CD8-positive, alpha-beta memory T cell (primary cell): ENCODE measurements at regions not wholly inside any gene's neighbourhood (a gene's known extent, or its start where the extent isn't known, plus 50 kb on each side); places are given as distances from the start of the nearest gene placed in this dataset.

ENCODE experiments used
- CTCF ChIA-PET: fragments of 350-600 bp; sonication (Branson Sonifier 250); formaldehyde crosslinking; loops from one replicate; lab custom pipeline; 2021; ENCODE audit warnings: antibody characterized with exemption; lab: Charles Lee
- POLR2A ChIA-PET: fragments of 350-600 bp; sonication (Branson Sonifier 250); formaldehyde crosslinking; loops from one replicate; lab custom pipeline; 2021; ENCODE audit warnings: antibody characterized with exemption; lab: Charles Lee
- DNase-seq, 5 donors: peaks; one replicate each; pipeline versions ENCODE4 v3.0.0 to v3.0.0-alpha.2; 2020 to 2022; ENCODE audit warnings: mixed read lengths in 1 of 5
- H3K27ac ChIP-seq: one replicate; pipeline ENCODE4 v1.7.0; 2013; ENCODE audit warnings: low read depth, mild to moderate bottlenecking, low read length, moderate library complexity
- H3K27me3 ChIP-seq: 2 replicates; pipeline ENCODE4 v1.7.0; 2013; ENCODE audit warnings: low read length, mild to moderate bottlenecking; ENCODE audit not compliant: insufficient read depth, poor library complexity, severe bottlenecking
- H3K36me3 ChIP-seq: 2 replicates; pipeline ENCODE4 v1.7.0; 2013; ENCODE audit warnings: mild to moderate bottlenecking, low read length, moderate library complexity; ENCODE audit not compliant: insufficient read depth
- H3K4me1 ChIP-seq: 2 replicates; pipeline ENCODE4 v1.7.0; 2013; ENCODE audit warnings: mild to moderate bottlenecking, low read length, moderate library complexity; ENCODE audit not compliant: insufficient read depth
- H3K4me3 ChIP-seq: 2 replicates; pipeline ENCODE4 v1.7.0; 2013; ENCODE audit warnings: mild to moderate bottlenecking, low read length
- H3K9me3 ChIP-seq: 2 replicates; pipeline ENCODE4 v1.7.0; 2013; ENCODE audit warnings: mild to moderate bottlenecking, low read length
- H3K27ac Mint-ChIP-seq, 8 donors: one replicate each; pipeline ENCODE4 v1.8.0; 2020 to 2021; ENCODE audit warnings: mixed read lengths in 8 of 8, mild to moderate bottlenecking in 6 of 8, inconsistent platforms in 3 of 8, moderate library complexity in 3 of 8
- H3K27me3 Mint-ChIP-seq, 2 donors: one replicate each; pipeline ENCODE4 v1.8.0; 2020 to 2021; ENCODE audit warnings: mixed read lengths in 2 of 2, mild to moderate bottlenecking in 1 of 2, moderate library complexity in 1 of 2
- H3K36me3 Mint-ChIP-seq, 3 donors: one replicate each; pipeline ENCODE4 v1.8.0; 2020 to 2021; ENCODE audit warnings: mixed read lengths in 3 of 3, inconsistent platforms in 1 of 3, mild to moderate bottlenecking in 1 of 3
- H3K4me1 Mint-ChIP-seq, 3 donors: one replicate each; pipeline ENCODE4 v1.8.0; 2020 to 2021; ENCODE audit warnings: mixed read lengths in 3 of 3, inconsistent platforms in 1 of 3, mild to moderate bottlenecking in 1 of 3
- H3K4me3 Mint-ChIP-seq, 7 donors: one replicate each; pipeline ENCODE4 v1.8.0; 2020 to 2021; ENCODE audit warnings: mixed read lengths in 7 of 7, mild to moderate bottlenecking in 6 of 7, moderate library complexity in 4 of 7, inconsistent platforms in 2 of 7
- H3K9me3 Mint-ChIP-seq, 5 donors: one replicate each; pipeline ENCODE4 v1.8.0; 2020 to 2022; ENCODE audit warnings: mixed read lengths in 5 of 5, mild to moderate bottlenecking in 3 of 5, moderate library complexity in 2 of 5, inconsistent platforms in 1 of 5

DNA sequence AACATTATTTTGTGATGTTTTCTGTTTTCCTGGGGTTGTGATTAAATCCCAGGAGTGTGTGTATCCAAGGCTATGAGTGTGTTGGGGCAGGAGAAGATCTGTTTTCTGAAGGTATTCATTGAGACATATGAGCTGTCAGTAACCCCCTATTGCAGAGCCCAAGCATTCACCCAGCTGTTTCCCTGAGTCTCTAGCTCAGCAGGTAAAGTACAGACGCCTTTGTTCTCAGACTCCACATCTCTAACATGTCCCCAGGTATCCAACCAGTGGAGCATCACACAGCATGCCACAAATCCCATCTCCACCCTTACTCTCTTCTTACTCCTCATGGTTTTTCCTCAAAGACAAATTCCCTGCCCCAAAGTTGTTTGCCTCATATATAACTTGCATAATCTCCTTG lies 213.6 kb downstream of the PCDH20 start:
- ChIA-PET POLR2A (no interaction called here), CTCF (no interaction called here)
- Mint-ChIP-seq H3K4me3 (no peak overlapping the region), H3K4me1 (no peaks in the 10 kb centered on the region), H3K9me3 (peaks cover 0 to 23% (median 6%) of the 10 kb centered on the region in 5 donors), H3K36me3 (no peaks in the 10 kb centered on the region), H3K27ac (no peak overlapping the region), H3K27me3 (no peaks in the 10 kb centered on the region)
- Histone ChIP-seq H3K27me3 (no peaks in the 10 kb centered on the region), H3K9me3 (no peaks in the 10 kb centered on the region), H3K4me1 (no peaks in the 10 kb centered on the region), H3K36me3 (no peaks in the 10 kb centered on the region), H3K27ac (no peak overlapping the region), H3K4me3 (no peak overlapping the region)
- DNase-seq = no peak

DNA sequence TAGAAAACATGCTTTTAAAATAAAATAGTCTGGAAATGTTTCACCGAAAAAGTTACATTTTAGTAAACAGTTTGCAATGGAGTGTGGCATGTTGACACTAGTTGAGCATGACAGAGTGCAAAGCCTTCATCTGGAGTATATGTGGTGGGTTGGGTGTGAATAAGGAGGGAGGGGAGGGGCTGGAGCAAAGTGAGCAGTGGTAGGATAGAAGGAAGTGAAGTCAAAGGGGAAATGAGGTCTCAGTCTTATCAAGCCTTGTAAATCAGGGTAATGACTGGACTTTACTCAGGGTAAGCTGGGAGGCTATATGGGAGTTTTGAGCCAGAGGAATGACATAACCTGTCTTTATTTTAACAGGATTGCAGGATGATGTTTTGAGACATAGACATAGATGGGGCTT lies 222.8 kb downstream of the PCDH20 start:
- Mint-ChIP-seq H3K4me1 (no peaks in the 10 kb centered on the region), H3K4me3 (no peak overlapping the region), H3K27me3 (no peaks in the 10 kb centered on the region), H3K9me3 (peaks cover 2 to 20% (median 8%) of the 10 kb centered on the region in 5 donors), H3K36me3 (no peaks in the 10 kb centered on the region), H3K27ac (no peak overlapping the region)
- no peak overlapping the region for H3K27ac ChIP-seq
- H3K4me3 ChIP-seq = no peak overlapping the region
- H3K36me3 ChIP-seq = no peaks in the 10 kb centered on the region
- ChIA-PET POLR2A (no interaction called here), CTCF (no interaction called here)
- no peaks in the 10 kb centered on the region for H3K27me3 ChIP-seq
- no peak for DNase-seq
- no peaks in the 10 kb centered on the region for H3K9me3 ChIP-seq
- no peaks in the 10 kb centered on the region for H3K4me1 ChIP-seq

DNA sequence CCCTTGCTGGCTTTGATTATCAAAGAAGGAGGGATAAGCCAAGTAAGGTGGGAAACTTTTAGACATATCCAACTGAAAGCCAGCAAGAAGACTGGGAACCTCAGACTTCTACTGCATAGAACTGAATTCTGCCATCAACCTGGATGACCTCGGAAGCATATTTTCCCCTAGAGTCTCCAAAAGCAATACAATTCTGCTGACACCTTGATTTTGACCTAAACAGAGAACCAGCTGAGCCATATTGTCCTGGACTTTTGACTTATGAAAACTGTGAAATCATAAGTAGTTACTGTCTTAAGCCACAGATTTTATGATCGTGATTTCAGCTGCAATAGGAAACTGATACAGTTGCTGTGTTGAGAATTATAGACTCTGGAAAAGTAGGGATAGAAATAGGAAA lies 227.6 kb downstream of the PCDH20 start:
- Mint-ChIP-seq H3K27me3 (no peaks in the 10 kb centered on the region), H3K27ac (peak overlapping the region in 1 of 8 donors; percentile 1), H3K4me1 (no peaks in the 10 kb centered on the region), H3K4me3 (no peak overlapping the region), H3K9me3 (peaks cover 4 to 12% (median 9%) of the 10 kb centered on the region in 5 donors), H3K36me3 (no peaks in the 10 kb centered on the region)
- no peak for DNase-seq
- H3K27ac ChIP-seq = no peak overlapping the region
- no peak overlapping the region for H3K4me3 ChIP-seq
- no peaks in the 10 kb centered on the region for H3K27me3 ChIP-seq
- H3K36me3 ChIP-seq = no peaks in the 10 kb centered on the region
- H3K4me1 ChIP-seq = no peaks in the 10 kb centered on the region
- H3K9me3 ChIP-seq = no peaks in the 10 kb centered on the region
- POLR2A ChIA-PET = no interaction called here
- CTCF ChIA-PET = no interaction called here

DNA sequence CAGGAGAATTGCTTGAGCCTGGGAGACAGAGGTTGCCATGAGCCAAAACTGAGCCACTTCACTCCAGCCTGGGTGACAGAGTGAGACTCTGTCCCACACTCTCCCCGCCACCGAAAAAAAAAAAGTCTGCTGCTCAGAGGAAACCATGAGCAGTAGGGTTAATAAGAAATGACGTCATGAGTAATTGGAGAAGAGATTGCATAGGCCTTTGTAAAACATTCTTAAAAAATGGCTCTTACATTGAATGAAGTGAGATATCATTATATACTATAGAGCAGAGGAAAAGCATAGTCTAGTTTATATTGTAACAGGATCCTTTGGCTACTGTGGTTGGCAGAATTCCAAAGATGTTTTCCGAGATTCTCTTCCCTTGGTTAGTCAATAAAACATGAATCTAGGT lies 228.2 kb downstream of the PCDH20 start:
- Mint-ChIP-seq H3K27ac (no peak overlapping the region), H3K36me3 (no peaks in the 10 kb centered on the region), H3K9me3 (peaks cover 2 to 12% (median 8%) of the 10 kb centered on the region in 5 donors), H3K4me1 (no peaks in the 10 kb centered on the region), H3K4me3 (no peak overlapping the region), H3K27me3 (no peaks in the 10 kb centered on the region)
- H3K4me1 ChIP-seq = no peaks in the 10 kb centered on the region
- no peak for DNase-seq
- no peak overlapping the region for H3K4me3 ChIP-seq
- POLR2A ChIA-PET = no interaction called here
- H3K27ac ChIP-seq = no peak overlapping the region
- CTCF ChIA-PET = no interaction called here
- H3K36me3 ChIP-seq = no peaks in the 10 kb centered on the region
- no peaks in the 10 kb centered on the region for H3K27me3 ChIP-seq
- no peaks in the 10 kb centered on the region for H3K9me3 ChIP-seq

DNA sequence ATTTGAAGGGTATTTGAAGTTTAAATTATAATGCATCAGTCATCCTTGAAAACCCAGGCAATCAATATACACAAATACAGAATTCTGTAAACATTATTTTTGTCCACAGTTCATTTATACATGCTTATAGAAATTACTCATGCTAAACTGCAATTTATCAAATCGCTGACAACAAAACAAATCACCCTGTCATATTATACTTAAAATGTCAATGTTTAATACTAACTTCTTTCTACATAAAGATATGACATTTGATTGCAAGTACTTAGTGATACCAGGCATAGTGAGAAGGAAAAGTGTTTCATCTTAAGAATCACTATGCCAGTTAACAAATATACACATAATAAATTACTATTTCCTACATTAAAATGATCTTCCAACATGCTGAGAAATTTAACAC lies 232.0 kb downstream of the PCDH20 start:
- H3K9me3 ChIP-seq = no peaks in the 10 kb centered on the region
- H3K4me3 ChIP-seq = no peak overlapping the region
- CTCF ChIA-PET = no interaction called here
- H3K36me3 ChIP-seq = no peaks in the 10 kb centered on the region
- Mint-ChIP-seq H3K36me3 (no peaks in the 10 kb centered on the region), H3K4me3 (no peak overlapping the region), H3K4me1 (no peaks in the 10 kb centered on the region), H3K27ac (no peak overlapping the region), H3K27me3 (no peaks in the 10 kb centered on the region), H3K9me3 (peaks cover 2 to 14% (median 7%) of the 10 kb centered on the region in 5 donors)
- no peak for DNase-seq
- no peaks in the 10 kb centered on the region for H3K4me1 ChIP-seq
- H3K27ac ChIP-seq = no peak overlapping the region
- POLR2A ChIA-PET = no interaction called here
- H3K27me3 ChIP-seq = no peaks in the 10 kb centered on the region

DNA sequence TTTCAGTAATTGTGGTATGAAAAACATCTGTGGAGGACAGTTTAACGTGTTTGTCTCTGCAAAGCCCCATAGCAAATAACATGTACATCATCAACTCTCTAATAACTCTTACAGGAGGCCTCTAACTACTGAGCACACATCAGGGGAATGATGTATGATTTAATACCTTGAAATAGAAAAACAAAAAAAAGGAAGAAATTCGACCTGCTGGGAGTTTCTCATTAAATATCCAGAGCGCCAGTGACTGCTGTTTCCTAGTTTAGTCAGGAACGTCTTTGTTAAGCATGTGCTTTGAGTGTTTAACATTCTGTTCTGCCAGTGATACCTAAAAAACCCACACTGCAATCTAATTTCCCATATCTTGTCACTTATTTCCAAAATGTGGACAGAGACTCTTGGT lies 235.4 kb downstream of the PCDH20 start:
- Mint-ChIP-seq H3K36me3 (no peaks in the 10 kb centered on the region), H3K4me3 (no peak overlapping the region), H3K27me3 (no peaks in the 10 kb centered on the region), H3K9me3 (peaks cover 0 to 17% (median 2%) of the 10 kb centered on the region in 5 donors), H3K4me1 (no peaks in the 10 kb centered on the region), H3K27ac (no peak overlapping the region)
- ChIA-PET POLR2A (no interaction called here), CTCF (no interaction called here)
- no peak for DNase-seq
- H3K27ac ChIP-seq = no peak overlapping the region
- no peaks in the 10 kb centered on the region for H3K27me3 ChIP-seq
- H3K4me1 ChIP-seq = no peaks in the 10 kb centered on the region
- H3K36me3 ChIP-seq = no peaks in the 10 kb centered on the region
- H3K9me3 ChIP-seq = no peaks in the 10 kb centered on the region
- H3K4me3 ChIP-seq = no peak overlapping the region

DNA sequence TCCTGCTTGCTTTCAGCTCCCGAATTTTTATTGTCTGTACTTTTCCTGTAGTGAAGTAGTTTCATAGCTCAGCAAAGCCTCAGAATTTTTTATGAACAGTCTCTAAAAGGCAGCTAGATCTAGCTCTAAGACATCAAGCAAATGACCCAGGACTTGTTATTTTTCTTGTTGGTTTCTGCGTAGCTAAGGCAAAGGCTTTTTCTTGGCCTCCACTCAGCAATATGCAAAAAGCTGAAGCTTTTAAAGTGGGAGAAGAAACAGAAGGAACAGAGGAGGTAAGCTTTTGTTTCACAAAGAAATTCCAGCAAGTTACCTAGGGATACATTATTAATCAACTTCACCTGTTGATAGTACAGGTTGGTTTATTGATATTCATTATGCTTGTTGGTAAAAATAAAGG lies 235.9 kb downstream of the PCDH20 start:
- POLR2A ChIA-PET = no interaction called here
- Mint-ChIP-seq H3K27ac (no peak overlapping the region), H3K27me3 (no peaks in the 10 kb centered on the region), H3K9me3 (peaks cover 0 to 18% (median 2%) of the 10 kb centered on the region in 5 donors), H3K36me3 (no peaks in the 10 kb centered on the region), H3K4me1 (no peaks in the 10 kb centered on the region), H3K4me3 (no peak overlapping the region)
- no peak for DNase-seq
- Histone ChIP-seq H3K4me1 (no peaks in the 10 kb centered on the region), H3K36me3 (no peaks in the 10 kb centered on the region), H3K9me3 (no peaks in the 10 kb centered on the region), H3K4me3 (no peak overlapping the region), H3K27ac (no peak overlapping the region), H3K27me3 (no peaks in the 10 kb centered on the region)
- CTCF ChIA-PET = no interaction called here

DNA sequence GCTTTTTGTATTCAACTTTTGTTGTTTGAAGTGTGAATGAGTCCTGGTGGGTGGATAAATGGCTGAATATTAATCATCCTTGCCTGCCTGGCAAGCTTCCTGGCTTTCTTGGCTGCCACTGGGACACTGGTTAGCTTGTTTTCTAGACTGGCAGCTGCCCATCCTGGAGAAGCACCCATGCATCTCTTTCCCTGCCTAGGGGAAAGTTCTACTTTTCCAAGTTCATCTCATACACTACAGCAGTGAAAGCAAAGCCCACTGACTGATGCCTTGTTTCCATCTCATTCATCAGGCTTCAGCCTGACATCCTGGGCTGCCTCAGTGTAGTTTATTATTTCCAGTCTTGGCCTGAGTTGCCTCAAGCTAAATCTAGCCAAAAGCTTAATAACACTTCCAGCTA lies 244.8 kb downstream of the PCDH20 start:
- Mint-ChIP-seq H3K4me3 (no peak overlapping the region), H3K27me3 (no peaks in the 10 kb centered on the region), H3K4me1 (no peaks in the 10 kb centered on the region), H3K27ac (no peak overlapping the region), H3K9me3 (peaks cover 1 to 26% (median 4%) of the 10 kb centered on the region in 5 donors), H3K36me3 (no peaks in the 10 kb centered on the region)
- CTCF ChIA-PET = no interaction called here
- H3K4me1 ChIP-seq = no peaks in the 10 kb centered on the region
- no peak overlapping the region for H3K27ac ChIP-seq
- no peak for DNase-seq
- H3K27me3 ChIP-seq = no peaks in the 10 kb centered on the region
- H3K4me3 ChIP-seq = no peak overlapping the region
- H3K9me3 ChIP-seq = no peaks in the 10 kb centered on the region
- no peaks in the 10 kb centered on the region for H3K36me3 ChIP-seq
- POLR2A ChIA-PET = no interaction called here

DNA sequence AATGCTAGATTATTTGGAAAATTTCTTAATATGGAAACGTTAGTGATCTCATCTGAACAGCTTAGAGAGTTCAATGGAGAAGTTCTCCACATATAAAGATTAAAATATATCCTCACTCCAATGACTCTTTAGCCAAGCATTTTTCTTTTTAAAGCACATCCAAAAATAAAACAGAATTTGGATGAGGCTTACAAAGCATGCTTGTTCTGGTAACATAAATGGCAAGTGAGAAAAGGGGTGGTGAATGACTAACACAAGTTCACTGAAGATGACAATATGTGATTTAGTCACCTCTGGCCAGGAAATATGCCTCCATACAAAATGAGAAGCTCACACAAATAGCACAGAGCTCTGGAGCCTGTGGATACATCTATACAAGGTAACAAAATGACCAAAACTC lies 253.0 kb downstream of the PCDH20 start:
- H3K36me3 Mint-ChIP-seq = no peaks in the 10 kb centered on the region
- H3K4me1 Mint-ChIP-seq = no peaks in the 10 kb centered on the region
- Histone ChIP-seq H3K4me1 (no peaks in the 10 kb centered on the region), H3K27me3 (no peaks in the 10 kb centered on the region), H3K36me3 (no peaks in the 10 kb centered on the region), H3K9me3 (no peaks in the 10 kb centered on the region), H3K4me3 (no peak overlapping the region), H3K27ac (no peak overlapping the region)
- CTCF ChIA-PET = no interaction called here
- no peak overlapping the region for H3K4me3 Mint-ChIP-seq
- H3K27me3 Mint-ChIP-seq = no peaks in the 10 kb centered on the region
- POLR2A ChIA-PET = no interaction called here
- peaks cover 0 to 21% (median 3%) of the 10 kb centered on the region in 5 donors for H3K9me3 Mint-ChIP-seq
- no peak overlapping the region for H3K27ac Mint-ChIP-seq
- DNase-seq = no peak
